Osteoblast (primary cell): ENCODE measurements at regions not wholly inside any gene's neighbourhood (a gene's known extent, or its start where the extent isn't known, plus 50 kb on each side); places are given as distances from the start of the nearest gene placed in this dataset.

ENCODE experiments used
- DNase-seq: peaks from one replicate; pipeline ENCODE4 v3.0.0; 2011; ENCODE audit warnings: low spot score, mixed read lengths; ENCODE audit not compliant: insufficient read length; ENCODE audit errors: missing footprints
- H2AFZ ChIP-seq: 2 replicates; pipeline ENCODE4 v1.6.0; 2011; ENCODE audit warnings: mild to moderate bottlenecking, low read length
- H3K27ac ChIP-seq: 2 replicates; pipeline ENCODE4 v1.5.1; 2011; ENCODE audit warnings: mild to moderate bottlenecking, low read depth, low read length, moderate library complexity
- H3K27me3 ChIP-seq: 2 replicates; pipeline ENCODE4 v1.6.0; 2012; ENCODE audit warnings: mild to moderate bottlenecking, control low read depth, inconsistent platforms, low read length, moderate library complexity; ENCODE audit not compliant: insufficient read depth
- H3K36me3 ChIP-seq: 2 replicates; pipeline ENCODE4 v1.5.1; 2011; ENCODE audit warnings: mild to moderate bottlenecking, low read length, control low read depth, moderate library complexity; ENCODE audit not compliant: insufficient read depth
- H3K4me1 ChIP-seq: 2 replicates; pipeline ENCODE4 v1.5.1; 2011; ENCODE audit warnings: mild to moderate bottlenecking, low read length, control low read depth, moderate library complexity; ENCODE audit not compliant: insufficient read depth
- H3K4me2 ChIP-seq: 2 replicates; pipeline ENCODE4 v1.6.0; 2011; ENCODE audit warnings: mild to moderate bottlenecking, low read length; ENCODE audit not compliant: insufficient read depth
- H3K4me3 ChIP-seq: fragments of 200-600 bp; sonication (generic); 3 replicates; pipeline ENCODE4 v1.5.1; 2012; ENCODE audit warnings: mild to moderate bottlenecking, low read length, inconsistent platforms; ENCODE audit not compliant: insufficient read depth
- H3K79me2 ChIP-seq: 2 replicates; pipeline ENCODE4 v1.6.0; 2012; ENCODE audit warnings: mild to moderate bottlenecking, low read length, control low read depth, inconsistent platforms; ENCODE audit not compliant: insufficient read depth
- H3K9me3 ChIP-seq: 2 replicates; pipeline ENCODE4 v1.5.1; 2011; ENCODE audit warnings: low read depth, low read length, control low read depth
- H4K20me1 ChIP-seq: 2 replicates; pipeline ENCODE4 v1.6.0; 2012; ENCODE audit warnings: mild to moderate bottlenecking, low read length, control low read depth; ENCODE audit not compliant: insufficient read depth
- CTCF ChIP-seq: IDR thresholded peaks from 2 replicates; pipeline ENCODE4 v1.5.1; 2011; ENCODE audit warnings: mild to moderate bottlenecking, low read depth, low read length, moderate library complexity; ENCODE audit errors: extremely low read depth

GRCh38 chr11:42967653-42968052, 344.1 kb upstream of the API5 start:
- Histone ChIP-seq H3K79me2 (no peaks in the 10 kb centered on the region), H3K27ac (no peak overlapping the region), H4K20me1 (no peaks in the 10 kb centered on the region), H3K4me3 (no peak overlapping the region), H3K4me1 (no peaks in the 10 kb centered on the region), H2AFZ (no peak overlapping the region), H3K36me3 (no peaks in the 10 kb centered on the region), H3K4me2 (no peak overlapping the region), H3K27me3 (no peaks in the 10 kb centered on the region), H3K9me3 (no peaks in the 10 kb centered on the region)
- DNase-seq = no peak
- no peak for TF ChIP-seq CTCF

GRCh38 chr11:42972741-42973140, 339.1 kb upstream of the API5 start:
- Histone ChIP-seq H2AFZ (no peak overlapping the region), H3K4me2 (no peak overlapping the region), H3K27me3 (no peaks in the 10 kb centered on the region), H4K20me1 (no peaks in the 10 kb centered on the region), H3K4me3 (no peak overlapping the region), H3K27ac (no peak overlapping the region), H3K4me1 (no peaks in the 10 kb centered on the region), H3K9me3 (no peaks in the 10 kb centered on the region), H3K79me2 (no peaks in the 10 kb centered on the region), H3K36me3 (no peaks in the 10 kb centered on the region)
- no peak for TF ChIP-seq CTCF
- no peak for DNase-seq

- H3K27ac ChIP-seq = no peak overlapping the region
- H3K4me2 ChIP-seq = no peak overlapping the region
- no peak for DNase-seq
- H3K27me3 ChIP-seq = no peaks in the 10 kb centered on the region
- H3K9me3 ChIP-seq = no peaks in the 10 kb centered on the region
- no peaks in the 10 kb centered on the region for H4K20me1 ChIP-seq
- H3K36me3 ChIP-seq = no peaks in the 10 kb centered on the region
- no peak for TF ChIP-seq CTCF
- no peaks in the 10 kb centered on the region for H3K4me1 ChIP-seq
- H3K79me2 ChIP-seq = no peaks in the 10 kb centered on the region
- H2AFZ ChIP-seq = no peak overlapping the region
- H3K4me3 ChIP-seq = no peak overlapping the region
Measured at GRCh38 chr11:42974510-42975179, 337.2 kb upstream of the API5 start.

- Histone ChIP-seq H3K4me2 (no peak overlapping the region), H2AFZ (no peak overlapping the region), H3K36me3 (no peaks in the 10 kb centered on the region), H3K27ac (no peak overlapping the region), H3K9me3 (no peaks in the 10 kb centered on the region), H3K27me3 (no peaks in the 10 kb centered on the region), H3K4me1 (no peaks in the 10 kb centered on the region), H3K79me2 (no peaks in the 10 kb centered on the region), H4K20me1 (no peaks in the 10 kb centered on the region), H3K4me3 (no peak overlapping the region)
- DNase-seq = no peak
- TF ChIP-seq CTCF = no peak
Measured at GRCh38 chr11:42975180-42975529, 336.6 kb upstream of the API5 start.
